ENCODE measurements at regions not wholly inside any gene's neighbourhood (a gene's known extent, or its start where the extent isn't known, plus 50 kb on each side); places are given as distances from the start of the nearest gene placed in this dataset.

DNA sequence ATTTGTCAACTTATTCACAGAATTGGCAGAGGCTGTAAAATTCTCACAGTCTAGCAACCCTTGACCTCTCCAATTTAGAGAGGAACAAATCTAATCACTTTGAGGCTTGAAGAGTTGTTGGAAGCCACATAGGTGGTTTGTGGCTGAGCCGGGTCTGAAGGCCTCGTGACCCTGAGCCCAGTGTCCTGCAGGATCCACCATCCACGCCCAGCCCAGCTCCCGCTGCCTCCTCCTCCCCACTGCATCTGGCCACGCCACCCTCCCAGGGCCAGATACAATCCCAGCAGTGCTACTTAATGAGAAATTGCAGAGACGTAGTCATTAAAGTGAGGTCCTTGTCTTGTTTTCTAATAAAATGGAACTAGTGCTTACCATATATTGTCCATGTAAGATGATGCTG lies 81.4 kb upstream of the SHH start:
- DNase-seq (ENCODE audit: low spot score) = no peak
- intact Hi-C loops (cut with DNase I) = no loop called here

GRCh38 chr7:155893176-155893575 lies 80.9 kb upstream of the SHH start:
- intact Hi-C loops (cut with DNase I) = no loop called here

DNA sequence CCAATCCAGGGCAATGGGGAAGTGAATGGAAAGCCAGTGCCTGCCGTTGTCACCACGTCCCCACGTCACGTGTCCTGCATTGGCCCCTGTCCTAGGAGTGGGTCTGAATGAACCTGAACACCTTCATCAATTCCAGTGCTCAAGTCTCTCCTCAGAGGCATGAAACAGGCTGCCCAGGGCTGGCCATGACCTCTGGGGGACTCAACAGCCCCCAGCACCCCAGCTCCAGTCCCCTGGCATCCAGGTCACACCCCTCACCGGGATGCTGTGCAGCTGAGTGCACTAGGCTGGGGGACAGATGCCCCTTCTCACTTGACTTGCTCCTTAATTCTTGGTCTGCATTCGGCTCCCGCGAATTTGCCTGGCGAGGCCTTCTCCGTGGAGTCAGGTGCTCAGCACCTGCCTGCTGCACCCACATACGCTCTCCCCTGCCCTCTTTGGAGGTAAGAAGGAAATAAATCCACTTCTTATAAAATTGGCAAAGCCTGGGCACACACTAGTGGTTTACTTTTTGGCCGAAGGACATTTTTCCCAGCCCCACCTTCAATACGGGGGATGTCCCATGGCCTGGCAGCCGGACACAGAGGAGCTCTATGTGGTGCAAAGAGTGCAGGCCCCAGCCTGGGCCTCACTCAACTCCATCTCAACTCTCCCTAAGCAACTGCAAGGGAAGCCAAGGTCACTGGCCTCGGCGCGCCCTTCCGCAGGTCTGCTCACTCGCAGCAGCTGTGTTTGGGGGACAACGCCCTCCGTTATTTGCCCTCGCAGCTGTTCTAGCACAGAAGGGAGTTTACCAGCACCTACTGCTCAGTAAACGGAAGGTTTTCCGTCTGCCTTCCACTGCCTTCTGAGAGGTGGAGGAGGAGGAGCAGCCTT lies 77.6 kb upstream of the SHH start:
- intact Hi-C loops (cut with DNase I) = loop anchor here in 1 of 2 donors (1.0 kb wide), 1 partner anchor 113 kb away; no protein-coding TSS in a partner anchor
- no peak for DNase-seq (ENCODE audit: low spot score)

More at GRCh38 chr7:155893176-155893575, 80.9 kb upstream of the SHH start:
- no peak for DNase-seq (ENCODE audit: low spot score)

GRCh38 chr7:155887174-155887525 lies 74.9 kb upstream of the SHH start:
- intact Hi-C loops (cut with DNase I) = no loop called here
- no peak for DNase-seq (ENCODE audit: low spot score)

DNA sequence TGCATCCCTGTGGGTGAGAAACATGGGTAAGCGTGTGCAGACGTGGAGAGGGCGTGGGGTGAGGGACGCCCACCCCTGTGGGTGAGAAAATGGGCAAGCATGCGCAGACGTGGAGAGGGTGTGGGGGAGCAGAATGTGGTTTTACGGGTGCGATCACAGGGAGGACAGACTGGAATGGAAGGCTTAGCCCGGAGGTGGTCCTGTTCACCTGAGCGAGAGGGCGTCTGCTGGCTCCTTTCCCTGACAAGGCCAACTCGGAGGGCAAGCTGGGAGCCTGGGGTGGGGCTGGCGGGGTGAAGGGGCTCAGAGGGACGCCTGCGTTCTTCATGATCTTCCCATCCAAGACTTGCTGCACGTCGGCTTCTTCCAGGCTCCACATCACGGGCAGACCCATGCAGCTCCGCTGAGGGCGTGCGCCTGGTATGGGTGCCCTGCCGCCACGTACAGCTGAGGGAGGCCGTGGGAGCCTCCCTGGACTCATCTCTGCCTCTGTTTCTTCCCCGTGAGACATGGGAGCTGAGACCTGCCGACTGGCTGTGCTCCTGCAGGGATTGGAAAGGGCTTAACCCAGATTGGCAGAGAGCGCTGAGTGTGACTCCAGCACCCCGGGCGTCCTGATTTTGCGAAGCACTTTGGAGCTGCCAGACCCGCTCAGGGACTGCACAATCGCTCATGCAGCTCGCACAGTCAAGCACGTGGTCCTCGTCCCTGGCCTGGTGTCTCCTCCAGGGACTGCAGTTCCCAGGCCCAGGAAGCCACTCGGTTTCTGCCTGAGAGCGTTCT lies 74.3 kb upstream of the SHH start:
- DNase-seq (ENCODE audit: low spot score) = no peak
- intact Hi-C loops (cut with DNase I) = no loop called here

GRCh38 chr7:155885167-155886155 lies 73.2 kb upstream of the SHH start:
- no peak for DNase-seq (ENCODE audit: low spot score)
- intact Hi-C loops (cut with DNase I) = no loop called here

GRCh38 chr7:155884225-155885166 lies 72.2 kb upstream of the SHH start:
- no peak for DNase-seq (ENCODE audit: low spot score)

GRCh38 chr7:155883491-155884224 lies 71.4 kb upstream of the SHH start:
- DNase-seq (ENCODE audit: low spot score) = no peak
- intact Hi-C loops (cut with DNase I) = no loop called here

More at GRCh38 chr7:155884225-155885166, 72.2 kb upstream of the SHH start:
- intact Hi-C loops (cut with DNase I) = no loop called here

DNA sequence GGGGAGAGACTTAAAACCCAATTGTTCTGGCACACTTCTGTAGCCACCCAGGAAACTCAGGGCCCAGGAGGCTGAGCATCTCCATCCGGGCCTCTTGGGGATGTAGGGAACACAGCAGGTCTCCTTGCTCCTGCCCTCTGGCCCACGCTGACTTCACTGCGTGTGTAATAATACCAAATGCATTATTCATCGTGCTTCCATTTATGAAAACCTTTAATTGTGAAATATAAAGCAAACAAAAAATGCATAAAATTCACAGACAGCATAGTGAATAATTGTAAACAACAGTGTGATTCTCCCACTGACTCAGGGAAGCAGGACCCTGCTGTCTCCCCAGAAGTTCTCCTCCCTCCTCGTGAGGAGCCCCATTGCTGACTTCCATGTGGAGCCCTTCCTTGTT lies 70.3 kb upstream of the SHH start:
- no peak for DNase-seq (ENCODE audit: low spot score)
- intact Hi-C loops (cut with DNase I) = no loop called here

GRCh38 chr7:155881471-155882350 lies 69.4 kb upstream of the SHH start:
- intact Hi-C loops (cut with DNase I) = no loop called here
- no peak for DNase-seq (ENCODE audit: low spot score)

GRCh38 chr7:155880721-155881120 lies 68.5 kb upstream of the SHH start:
- intact Hi-C loops (cut with DNase I) = no loop called here
- no peak for DNase-seq (ENCODE audit: low spot score)

DNA sequence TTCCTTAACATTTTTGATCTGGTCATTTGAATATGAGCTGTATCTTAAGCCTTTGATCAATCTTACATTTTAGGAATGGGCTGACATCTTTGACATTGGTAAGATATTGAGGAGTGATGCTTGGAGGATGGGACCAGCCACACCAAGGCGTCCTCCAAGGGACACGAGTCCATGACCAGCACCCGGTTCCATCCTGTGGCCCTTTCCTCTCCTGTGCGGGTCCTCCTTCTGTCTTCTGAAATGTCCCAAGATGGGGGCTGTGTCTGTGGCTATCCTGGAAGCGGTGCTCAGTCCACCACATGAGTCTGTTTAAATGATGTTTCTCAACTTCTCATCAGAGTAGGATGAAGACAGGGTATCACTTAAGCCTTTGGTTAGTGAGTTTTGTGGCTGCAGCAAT lies 67.3 kb upstream of the SHH start:
- DNase-seq (ENCODE audit: low spot score) = no peak
- intact Hi-C loops (cut with DNase I) = no loop called here

DNA sequence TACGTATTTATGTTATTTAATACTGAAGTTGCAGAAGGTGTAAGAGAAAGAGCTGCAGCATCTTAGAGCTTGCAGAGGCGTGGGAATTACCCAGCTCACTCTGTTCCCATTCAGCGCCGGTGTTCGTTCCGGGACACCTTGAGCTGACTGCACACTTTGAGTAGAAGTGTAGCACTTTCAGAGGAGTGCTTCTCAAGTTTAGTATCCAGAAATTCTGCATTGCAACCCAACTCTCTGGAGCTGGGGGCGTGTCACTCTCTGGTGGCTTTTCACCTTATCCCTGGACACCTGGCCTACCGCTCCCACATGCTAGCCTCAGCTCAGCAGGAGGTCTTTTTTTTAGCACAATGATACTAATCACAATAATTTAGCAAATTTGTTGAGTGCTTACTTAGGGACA lies 66.4 kb upstream of the SHH start:
- intact Hi-C loops (cut with DNase I) = no loop called here
- DNase-seq (ENCODE audit: low spot score) = no peak

DNA sequence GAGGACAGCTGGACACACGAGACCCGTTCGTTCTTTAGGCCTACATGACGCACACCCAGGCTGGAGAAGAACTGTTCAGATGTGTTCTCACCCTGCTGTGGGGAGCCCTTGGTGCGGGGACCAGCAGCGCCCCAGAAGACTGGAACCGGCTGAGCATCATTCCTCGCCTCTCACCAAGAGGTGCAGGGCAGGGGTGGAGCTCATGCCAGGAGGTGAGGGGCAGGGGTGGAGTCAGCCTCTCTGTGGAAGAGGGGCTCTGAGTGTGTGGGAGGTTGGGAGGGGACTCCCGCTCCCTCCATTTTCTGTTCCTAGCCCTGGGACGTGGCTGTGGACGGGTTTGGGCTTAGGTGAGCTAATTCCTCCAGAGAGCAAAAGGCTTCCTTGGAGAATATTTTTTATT lies 66.0 kb upstream of the SHH start:
- no peak for DNase-seq (ENCODE audit: low spot score)
- intact Hi-C loops (cut with DNase I) = no loop called here

GRCh38 chr7:155877167-155877566 lies 64.9 kb upstream of the SHH start:
- intact Hi-C loops (cut with DNase I) = no loop called here
- no peak for DNase-seq (ENCODE audit: low spot score)

DNA sequence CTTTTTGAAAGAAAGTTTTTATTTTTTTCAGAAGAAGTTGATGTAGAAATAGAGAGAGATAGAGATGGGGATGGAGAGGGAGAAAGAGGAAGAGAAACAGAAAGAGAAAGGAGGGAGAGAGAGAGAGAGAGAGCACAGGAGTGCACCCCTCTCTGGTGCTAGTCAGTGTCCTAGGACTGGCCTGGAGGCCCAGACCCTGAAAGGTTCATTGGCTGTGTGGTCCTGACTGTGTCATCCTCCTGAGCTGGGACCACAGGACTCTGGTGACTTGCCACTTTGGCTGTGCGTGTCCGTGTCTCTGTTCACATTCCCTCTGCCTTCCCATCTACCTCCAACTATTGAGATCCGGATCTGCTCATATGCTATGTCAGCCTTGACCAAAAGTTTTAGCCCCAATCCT lies 62.1 kb upstream of the SHH start:
- intact Hi-C loops (cut with DNase I) = no loop called here

DNA sequence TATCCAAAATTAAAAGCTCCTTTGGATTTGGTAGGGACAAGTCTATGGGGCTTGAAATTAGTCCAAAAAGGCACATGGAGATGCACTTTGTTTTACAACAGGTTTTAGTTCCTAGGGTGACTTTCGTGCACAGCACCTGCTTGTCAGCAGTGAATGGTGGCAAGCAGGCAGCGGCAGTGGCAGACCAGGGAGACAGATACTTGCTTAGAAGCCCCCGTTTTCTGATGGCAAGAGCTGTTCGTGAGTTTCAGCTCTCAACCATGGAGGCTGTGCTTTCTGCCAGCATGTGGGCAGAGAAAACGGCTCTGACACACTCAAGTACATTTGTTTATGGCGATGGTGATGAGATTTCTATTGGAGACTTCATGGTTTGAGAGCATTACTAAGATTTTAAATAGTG lies 61.7 kb upstream of the SHH start:
- no peak for DNase-seq (ENCODE audit: low spot score)
- intact Hi-C loops (cut with DNase I) = no loop called here

More for the DNA sequence above, 62.1 kb upstream of the SHH start:
- no peak for DNase-seq (ENCODE audit: low spot score)

Data from posterior vena cava (tissue), 2 donors.